ENCODE measurements at regions not wholly inside any gene's neighbourhood (a gene's known extent, or its start where the extent isn't known, plus 50 kb on each side); places are given as distances from the start of the nearest gene placed in this dataset.

GRCh38 chr22:23512348-23512705, 67.8 kb downstream of the IGLL1 start:
- TF ChIP-seq GATA3 (IDR thresholded peaks at IDR 0.05; ENCODE audit: low read depth, low read length) = no peak
- TF ChIP-seq GATA2 (IDR thresholded peaks at IDR 0.05; ENCODE audit: low read depth, low read length) = no peak
